ENCODE measurements at regions not wholly inside any gene's neighbourhood (a gene's known extent, or its start where the extent isn't known, plus 50 kb on each side); places are given as distances from the start of the nearest gene placed in this dataset.

DNA sequence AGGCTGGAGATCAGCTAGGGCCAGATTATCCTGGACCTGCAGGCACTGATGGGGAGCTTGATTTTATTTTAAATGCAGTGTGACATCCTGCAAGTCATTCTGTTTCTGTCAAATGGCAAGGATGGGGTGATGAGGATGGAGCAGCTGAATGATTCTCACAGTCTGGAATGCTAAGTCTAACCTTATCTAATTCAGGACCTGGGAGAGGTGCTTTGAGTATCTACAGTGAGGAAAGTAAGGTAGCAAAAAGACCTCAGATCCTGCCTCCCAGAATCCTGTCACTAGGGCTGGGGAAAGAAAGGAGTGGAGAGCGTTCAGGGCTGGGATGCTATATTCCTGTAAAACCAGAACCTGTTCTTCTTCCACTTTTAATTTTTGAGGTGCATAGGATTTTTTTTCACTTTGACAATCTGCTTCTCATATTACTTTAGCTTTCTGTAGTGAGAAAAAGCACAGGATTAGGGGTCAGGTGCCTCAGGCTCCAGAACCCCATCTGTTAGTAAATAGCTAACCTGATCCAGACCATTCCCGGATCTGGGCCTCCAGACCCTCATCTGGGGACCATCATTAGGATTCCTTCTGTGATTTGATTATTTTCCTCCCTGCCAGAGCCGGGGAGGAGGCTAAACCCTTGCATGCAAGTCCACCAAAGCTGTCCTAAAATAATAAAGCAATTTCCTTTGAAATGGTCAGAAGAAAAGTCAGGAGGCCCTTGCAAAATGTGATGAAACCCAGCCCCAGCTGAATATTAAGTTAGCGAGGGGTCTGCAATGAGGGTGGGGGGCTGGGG lies 54.7 kb downstream of the ASCL1 start:
- no peak for DNase-seq
- Histone ChIP-seq H3K9ac (ENCODE audit: low read length) (no peak overlapping the region), H3K18ac (ENCODE audit: low read length) (no peak overlapping the region), H3K36me3 (ENCODE audit: control insufficient read depth in 1 of 2, insufficient read depth in 2 of 2, low read length in 2 of 2) (no peaks in the 10 kb centered on the region), H3K9me3 (ENCODE audit: insufficient read depth, low read depth, low read length) (no peaks in the 10 kb centered on the region), H3K4me2 (ENCODE audit: low read length) (no peak overlapping the region), H3K23ac (ENCODE audit: low read length) (no peak overlapping the region), H4K12ac (ENCODE audit: low read depth, low read length) (no peak overlapping the region), H3K14ac (ENCODE audit: low read length) (no peak overlapping the region), H2BK5ac (ENCODE audit: low read depth, low read length, poor library complexity) (no peak overlapping the region), H2BK12ac (ENCODE audit: low read length) (no peak overlapping the region), H4K8ac (ENCODE audit: low read depth, low read length) (no peak overlapping the region), H3K79me2 (ENCODE audit: control insufficient read depth, insufficient read depth, low read length, poor library complexity) (no peaks in the 10 kb centered on the region), H3K4me1 (ENCODE audit: control insufficient read depth in 1 of 2, insufficient read depth in 2 of 2, low read length in 2 of 2) (no peaks in the 10 kb centered on the region), H3K4me3 (ENCODE audit: low read depth, low read length) (no peak overlapping the region), H3K4ac (ENCODE audit: low read depth, low read length) (no peak overlapping the region), H3K79me1 (ENCODE audit: low read length) (no peaks in the 10 kb centered on the region), H3K27me3 (ENCODE audit: insufficient read depth, low read length) (no peaks in the 10 kb centered on the region), H4K91ac (ENCODE audit: low read depth, low read length) (no peak overlapping the region), H2AFZ (ENCODE audit: insufficient read depth, low read length, poor library complexity) (no peak overlapping the region), H2AK5ac (ENCODE audit: low read length) (no peak overlapping the region), H2BK120ac (ENCODE audit: insufficient read depth, low read length, poor library complexity) (no peak overlapping the region), H3K27ac (ENCODE audit: low read depth, low read length) (no peak overlapping the region)
- WGBS (ENCODE audit: extremely low coverage, insufficient coverage, insufficient read length) = no CpG with 5 or more reads among the region's 4 CpGs

DNA sequence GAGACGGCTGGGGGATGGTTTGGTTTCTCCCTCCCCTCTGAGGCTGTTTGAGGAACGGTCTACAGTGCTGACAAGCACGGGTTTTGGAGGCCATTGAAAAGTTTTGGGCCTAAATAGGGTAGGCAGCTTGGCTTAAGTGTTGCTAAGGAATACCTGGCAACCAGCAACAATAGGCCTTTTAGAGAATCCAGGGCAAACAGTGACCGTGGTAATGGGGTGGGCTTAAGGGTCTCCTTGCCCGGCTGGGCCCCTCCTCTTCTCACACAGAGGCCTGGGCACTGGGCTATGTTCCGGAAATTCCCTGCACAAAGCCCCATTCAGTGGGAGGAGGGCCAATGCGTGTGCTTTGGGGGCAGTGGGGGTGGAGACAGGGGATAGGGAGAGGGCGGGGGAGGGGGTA lies 55.4 kb downstream of the ASCL1 start:
- Histone ChIP-seq H2AFZ (ENCODE audit: insufficient read depth, low read length, poor library complexity) (no peak overlapping the region), H4K12ac (ENCODE audit: low read depth, low read length) (no peak overlapping the region), H3K9ac (ENCODE audit: low read length) (no peak overlapping the region), H3K4me1 (ENCODE audit: control insufficient read depth in 1 of 2, insufficient read depth in 2 of 2, low read length in 2 of 2) (no peaks in the 10 kb centered on the region), H3K4ac (ENCODE audit: low read depth, low read length) (no peak overlapping the region), H2BK120ac (ENCODE audit: insufficient read depth, low read length, poor library complexity) (no peak overlapping the region), H3K23ac (ENCODE audit: low read length) (no peak overlapping the region), H3K4me2 (ENCODE audit: low read length) (no peak overlapping the region), H3K18ac (ENCODE audit: low read length) (no peak overlapping the region), H4K91ac (ENCODE audit: low read depth, low read length) (no peak overlapping the region), H4K8ac (ENCODE audit: low read depth, low read length) (no peak overlapping the region), H3K9me3 (ENCODE audit: insufficient read depth, low read depth, low read length) (no peaks in the 10 kb centered on the region), H2AK5ac (ENCODE audit: low read length) (no peak overlapping the region), H3K79me1 (ENCODE audit: low read length) (no peaks in the 10 kb centered on the region), H3K27ac (ENCODE audit: low read depth, low read length) (no peak overlapping the region), H3K14ac (ENCODE audit: low read length) (no peak overlapping the region), H3K36me3 (ENCODE audit: control insufficient read depth in 1 of 2, insufficient read depth in 2 of 2, low read length in 2 of 2) (no peaks in the 10 kb centered on the region), H3K4me3 (ENCODE audit: low read depth, low read length) (no peak overlapping the region), H2BK5ac (ENCODE audit: low read depth, low read length, poor library complexity) (no peak overlapping the region), H3K79me2 (ENCODE audit: control insufficient read depth, insufficient read depth, low read length, poor library complexity) (no peaks in the 10 kb centered on the region), H3K27me3 (ENCODE audit: insufficient read depth, low read length) (no peaks in the 10 kb centered on the region), H2BK12ac (ENCODE audit: low read length) (no peak overlapping the region)
- WGBS (ENCODE audit: extremely low coverage, insufficient coverage, insufficient read length) = no CpG with 5 or more reads among the region's 8 CpGs
- no peak for DNase-seq

GRCh38 chr12:103013741-103014300 lies 56.3 kb downstream of the ASCL1 start:
- H4K8ac ChIP-seq (ENCODE audit: low read depth, low read length) = no peak overlapping the region
- no peaks in the 10 kb centered on the region for H3K9me3 ChIP-seq (ENCODE audit: insufficient read depth, low read depth, low read length)
- H2BK120ac ChIP-seq (ENCODE audit: insufficient read depth, low read length, poor library complexity) = no peak overlapping the region
- H3K4me2 ChIP-seq (ENCODE audit: low read length) = no peak overlapping the region
- H4K91ac ChIP-seq (ENCODE audit: low read depth, low read length) = no peak overlapping the region
- WGBS (ENCODE audit: extremely low coverage, insufficient coverage, insufficient read length) = no CpG with 5 or more reads among the region's 9 CpGs
- no peaks in the 10 kb centered on the region for H3K27me3 ChIP-seq (ENCODE audit: insufficient read depth, low read length)
- no peak overlapping the region for H2AFZ ChIP-seq (ENCODE audit: insufficient read depth, low read length, poor library complexity)
- H2AK5ac ChIP-seq (ENCODE audit: low read length) = no peak overlapping the region
- H2BK5ac ChIP-seq (ENCODE audit: low read depth, low read length, poor library complexity) = no peak overlapping the region
- no peak overlapping the region for H4K12ac ChIP-seq (ENCODE audit: low read depth, low read length)
- H3K4me1 ChIP-seq (ENCODE audit: control insufficient read depth in 1 of 2, insufficient read depth in 2 of 2, low read length in 2 of 2) = no peaks in the 10 kb centered on the region
- H3K79me2 ChIP-seq (ENCODE audit: control insufficient read depth, insufficient read depth, low read length, poor library complexity) = no peaks in the 10 kb centered on the region
- no peaks in the 10 kb centered on the region for H3K79me1 ChIP-seq (ENCODE audit: low read length)
- no peak overlapping the region for H3K18ac ChIP-seq (ENCODE audit: low read length)
- no peak for DNase-seq
- H3K14ac ChIP-seq (ENCODE audit: low read length) = no peak overlapping the region
- no peak overlapping the region for H3K27ac ChIP-seq (ENCODE audit: low read depth, low read length)
- no peak overlapping the region for H3K4me3 ChIP-seq (ENCODE audit: low read depth, low read length)
- no peak overlapping the region for H3K9ac ChIP-seq (ENCODE audit: low read length)
- H3K4ac ChIP-seq (ENCODE audit: low read depth, low read length) = no peak overlapping the region
- H3K23ac ChIP-seq (ENCODE audit: low read length) = no peak overlapping the region
- no peak overlapping the region for H2BK12ac ChIP-seq (ENCODE audit: low read length)
- H3K36me3 ChIP-seq (ENCODE audit: control insufficient read depth in 1 of 2, insufficient read depth in 2 of 2, low read length in 2 of 2) = no peaks in the 10 kb centered on the region

GRCh38 chr12:103016381-103016780 lies 58.9 kb downstream of the ASCL1 start:
- Histone ChIP-seq H3K27ac (ENCODE audit: low read depth, low read length) (no peak overlapping the region), H2AK5ac (ENCODE audit: low read length) (no peak overlapping the region), H4K91ac (ENCODE audit: low read depth, low read length) (no peak overlapping the region), H3K14ac (ENCODE audit: low read length) (no peak overlapping the region), H4K12ac (ENCODE audit: low read depth, low read length) (no peak overlapping the region), H3K9ac (ENCODE audit: low read length) (no peak overlapping the region), H3K23ac (ENCODE audit: low read length) (no peak overlapping the region), H3K4me1 (ENCODE audit: control insufficient read depth in 1 of 2, insufficient read depth in 2 of 2, low read length in 2 of 2) (no peaks in the 10 kb centered on the region), H2AFZ (ENCODE audit: insufficient read depth, low read length, poor library complexity) (no peak overlapping the region), H3K18ac (ENCODE audit: low read length) (no peak overlapping the region), H2BK5ac (ENCODE audit: low read depth, low read length, poor library complexity) (no peak overlapping the region), H3K79me2 (ENCODE audit: control insufficient read depth, insufficient read depth, low read length, poor library complexity) (no peaks in the 10 kb centered on the region), H3K9me3 (ENCODE audit: insufficient read depth, low read depth, low read length) (no peaks in the 10 kb centered on the region), H2BK12ac (ENCODE audit: low read length) (no peak overlapping the region), H3K36me3 (ENCODE audit: control insufficient read depth in 1 of 2, insufficient read depth in 2 of 2, low read length in 2 of 2) (no peaks in the 10 kb centered on the region), H3K4ac (ENCODE audit: low read depth, low read length) (no peak overlapping the region), H3K4me2 (ENCODE audit: low read length) (no peak overlapping the region), H3K79me1 (ENCODE audit: low read length) (no peaks in the 10 kb centered on the region), H3K27me3 (ENCODE audit: insufficient read depth, low read length) (no peaks in the 10 kb centered on the region), H2BK120ac (ENCODE audit: insufficient read depth, low read length, poor library complexity) (no peak overlapping the region), H4K8ac (ENCODE audit: low read depth, low read length) (no peak overlapping the region), H3K4me3 (ENCODE audit: low read depth, low read length) (no peak overlapping the region)
- DNase-seq = no peak

Data from trophoblast cell (in vitro differentiated cells and primary cell).